RWPE2 (cell line): ENCODE measurements at regions not wholly inside any gene's neighbourhood (a gene's known extent, or its start where the extent isn't known, plus 50 kb on each side); places are given as distances from the start of the nearest gene placed in this dataset.

ENCODE experiments used
- ATAC-seq: fragments of 200-7000 bp; cut with Tn5 transposase; 3 replicates; pipeline ENCODE4 v1.9.1; 2021; ENCODE audit warnings: low read depth
- DNase-seq: peaks from one replicate; pipeline ENCODE4 v3.0.0-alpha.2; 2020; ENCODE audit warnings: low spot score
- H3K27ac ChIP-seq: fragments of 450-650 bp; 2 replicates; pipeline ENCODE4 v1.5.1; 2017; ENCODE audit warnings: mild to moderate bottlenecking; ENCODE audit not compliant: poor library complexity, severe bottlenecking
- H3K27me3 ChIP-seq: fragments of 250-450 bp; sonication (Bioruptor Pico); 2 replicates; pipeline ENCODE4 v1.5.1; 2021; ENCODE audit warnings: mild to moderate bottlenecking, moderate library complexity; ENCODE audit not compliant: insufficient read depth, poor library complexity, severe bottlenecking
- H3K36me3 ChIP-seq: fragments of 250-450 bp; sonication (Bioruptor Pico); 2 replicates; pipeline ENCODE4 v1.5.1; 2020; ENCODE audit warnings: low read depth, mild to moderate bottlenecking, moderate library complexity
- H3K4me1 ChIP-seq: fragments of 250-450 bp; sonication (Bioruptor Pico); 2 replicates; pipeline ENCODE4 v1.5.1; 2021; ENCODE audit warnings: mild to moderate bottlenecking, moderate library complexity; ENCODE audit not compliant: insufficient read depth, poor library complexity, severe bottlenecking
- H3K4me3 ChIP-seq: fragments of 250-450 bp; sonication (Bioruptor Pico); 2 replicates; pipeline ENCODE4 v1.5.1; 2021; ENCODE audit warnings: mild to moderate bottlenecking, moderate library complexity; ENCODE audit not compliant: severe bottlenecking
- H3K9me3 ChIP-seq: fragments of 250-450 bp; sonication (Bioruptor Pico); 2 replicates; pipeline ENCODE4 v1.5.1; 2021; ENCODE audit warnings: mild to moderate bottlenecking, moderate library complexity; ENCODE audit not compliant: severe bottlenecking
- TF ChIP-seq, protein P1 (sequence below): fragments of 450-650 bp; IDR thresholded peaks from one replicate; pipeline ENCODE4 v1.5.1; 2017; ENCODE audit warnings: mild to moderate bottlenecking, moderate library complexity; ENCODE audit not compliant: poor library complexity, severe bottlenecking

DNA sequence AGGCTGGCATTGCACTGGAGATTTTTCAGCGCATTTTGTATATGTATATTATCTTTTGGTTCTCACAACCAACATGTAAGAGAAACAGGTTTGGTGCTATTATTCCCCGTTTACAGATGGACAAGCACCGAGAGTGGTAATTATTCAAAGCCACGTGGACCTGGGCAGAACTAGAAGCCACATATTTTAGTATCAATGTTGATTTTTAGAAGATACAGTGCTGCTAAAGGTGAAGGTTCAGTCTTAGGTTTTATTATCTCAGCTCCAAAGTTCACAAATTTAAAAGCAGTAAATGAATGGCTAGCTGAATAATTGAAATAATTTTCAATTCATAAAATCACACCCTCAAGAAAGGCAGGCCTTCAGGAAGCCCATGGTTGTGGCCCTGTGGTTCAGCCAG is 400.6 kb upstream of the ID2 start:
- TF ChIP-seq, protein P1, sequence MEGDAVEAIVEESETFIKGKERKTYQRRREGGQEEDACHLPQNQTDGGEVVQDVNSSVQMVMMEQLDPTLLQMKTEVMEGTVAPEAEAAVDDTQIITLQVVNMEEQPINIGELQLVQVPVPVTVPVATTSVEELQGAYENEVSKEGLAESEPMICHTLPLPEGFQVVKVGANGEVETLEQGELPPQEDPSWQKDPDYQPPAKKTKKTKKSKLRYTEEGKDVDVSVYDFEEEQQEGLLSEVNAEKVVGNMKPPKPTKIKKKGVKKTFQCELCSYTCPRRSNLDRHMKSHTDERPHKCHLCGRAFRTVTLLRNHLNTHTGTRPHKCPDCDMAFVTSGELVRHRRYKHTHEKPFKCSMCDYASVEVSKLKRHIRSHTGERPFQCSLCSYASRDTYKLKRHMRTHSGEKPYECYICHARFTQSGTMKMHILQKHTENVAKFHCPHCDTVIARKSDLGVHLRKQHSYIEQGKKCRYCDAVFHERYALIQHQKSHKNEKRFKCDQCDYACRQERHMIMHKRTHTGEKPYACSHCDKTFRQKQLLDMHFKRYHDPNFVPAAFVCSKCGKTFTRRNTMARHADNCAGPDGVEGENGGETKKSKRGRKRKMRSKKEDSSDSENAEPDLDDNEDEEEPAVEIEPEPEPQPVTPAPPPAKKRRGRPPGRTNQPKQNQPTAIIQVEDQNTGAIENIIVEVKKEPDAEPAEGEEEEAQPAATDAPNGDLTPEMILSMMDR = no peak
- ATAC-seq (no peak), DNase-seq (no peak)
- Histone ChIP-seq H3K4me3 (no peak overlapping the region), H3K36me3 (no peaks in the 10 kb centered on the region), H3K4me1 (no peaks in the 10 kb centered on the region), H3K27me3 (no peaks in the 10 kb centered on the region), H3K27ac (no peak overlapping the region), H3K9me3 (no peaks in the 10 kb centered on the region)

DNA sequence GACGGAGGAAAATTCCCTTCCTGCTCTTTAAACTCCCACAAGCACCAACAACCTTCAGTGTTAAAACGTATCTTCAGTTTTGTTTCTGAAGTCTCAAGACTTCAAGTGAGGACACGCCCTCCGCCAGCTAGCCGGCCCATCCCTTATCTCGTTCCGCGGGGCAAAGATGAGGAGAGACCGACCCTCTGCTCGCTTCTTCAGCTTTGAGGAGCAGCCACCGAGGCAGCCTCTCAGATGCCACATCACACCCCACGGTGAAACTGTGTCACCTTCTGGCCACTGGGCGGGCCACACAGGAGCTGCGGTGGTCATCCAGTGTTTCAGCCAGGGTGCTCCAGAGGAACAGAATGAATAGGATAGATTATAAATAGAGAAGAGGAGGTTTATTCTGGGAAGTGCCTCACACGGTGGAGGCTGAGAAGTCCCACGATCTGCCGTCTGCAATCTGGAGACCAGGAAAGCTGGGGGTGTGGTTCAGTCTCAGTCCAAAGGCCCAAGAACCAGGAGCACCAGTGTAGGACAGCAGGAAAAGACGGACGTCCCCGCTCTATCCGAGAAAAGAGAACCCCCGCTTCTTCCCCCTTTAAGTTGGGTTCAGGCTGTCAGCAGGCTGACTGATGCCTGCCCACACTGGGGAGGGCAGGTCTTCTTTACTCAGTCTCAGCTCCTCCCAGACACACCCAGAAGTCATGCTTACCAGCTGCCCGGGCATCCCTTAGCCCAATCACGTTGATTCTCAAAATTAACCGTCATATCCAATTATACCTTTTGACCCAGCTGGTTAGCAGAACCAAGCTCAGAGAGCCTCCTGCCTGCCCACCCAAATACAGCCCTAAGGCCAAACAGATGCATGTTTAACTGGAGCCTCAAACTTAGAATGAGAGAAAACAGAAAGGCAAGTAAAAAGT is 399.7 kb upstream of the ID2 start:
- Histone ChIP-seq H3K27me3 (no peaks in the 10 kb centered on the region), H3K27ac (no peak overlapping the region), H3K36me3 (no peaks in the 10 kb centered on the region), H3K9me3 (no peaks in the 10 kb centered on the region), H3K4me3 (no peak overlapping the region), H3K4me1 (no peaks in the 10 kb centered on the region)
- DNase-seq (no peak), ATAC-seq (no peak)
- TF ChIP-seq, protein P1 = no peak

DNA sequence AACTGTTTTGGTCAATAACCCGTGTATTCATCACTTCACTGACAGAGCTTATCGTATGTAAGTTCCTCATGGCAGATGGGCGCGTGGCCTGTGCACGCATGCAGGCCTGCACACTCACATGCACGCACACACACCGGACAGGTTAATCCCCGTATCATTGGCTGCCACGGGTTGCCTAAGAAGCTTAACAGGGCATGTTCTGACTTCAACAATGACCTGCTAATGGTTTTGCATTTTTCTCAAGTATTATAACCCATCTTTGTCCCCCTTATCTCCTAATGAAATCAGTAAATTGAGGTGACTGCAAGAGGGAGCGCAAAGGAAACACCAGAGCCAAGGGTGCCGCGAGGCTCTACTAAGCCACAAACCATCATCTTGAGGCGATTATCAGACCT is 399.0 kb upstream of the ID2 start:
- no peak for ATAC-seq
- H3K36me3 ChIP-seq = no peaks in the 10 kb centered on the region
- H3K9me3 ChIP-seq = no peaks in the 10 kb centered on the region
- H3K4me3 ChIP-seq = no peak overlapping the region
- H3K4me1 ChIP-seq = no peaks in the 10 kb centered on the region
- no peaks in the 10 kb centered on the region for H3K27me3 ChIP-seq
- TF ChIP-seq, protein P1 = no peak
- no peak overlapping the region for H3K27ac ChIP-seq
- no peak for DNase-seq

DNA sequence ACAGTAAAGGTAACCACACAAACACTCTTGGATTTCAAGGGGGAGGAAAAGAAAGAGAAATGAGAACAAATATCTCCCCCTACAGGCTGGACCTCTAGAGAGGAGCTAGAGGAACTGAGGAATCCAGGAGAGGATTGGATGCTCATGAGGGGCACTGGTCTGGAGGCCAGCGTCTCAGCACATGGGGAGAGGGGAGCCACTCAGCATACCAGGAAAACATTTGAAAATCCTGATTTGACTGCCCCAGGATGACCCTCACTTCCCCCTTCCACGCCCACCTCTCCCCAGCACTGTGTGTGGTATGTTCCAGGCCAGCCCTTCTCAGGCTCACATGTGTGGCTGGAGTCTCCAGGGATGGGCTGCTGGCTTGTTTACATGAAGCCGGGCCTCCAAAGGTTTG is 396.8 kb upstream of the ID2 start:
- Histone ChIP-seq H3K4me1 (no peaks in the 10 kb centered on the region), H3K27ac (no peak overlapping the region), H3K27me3 (no peaks in the 10 kb centered on the region), H3K4me3 (no peak overlapping the region), H3K36me3 (no peaks in the 10 kb centered on the region), H3K9me3 (no peaks in the 10 kb centered on the region)
- TF ChIP-seq, protein P1 = no peak
- DNase-seq = no peak
- no peak for ATAC-seq

DNA sequence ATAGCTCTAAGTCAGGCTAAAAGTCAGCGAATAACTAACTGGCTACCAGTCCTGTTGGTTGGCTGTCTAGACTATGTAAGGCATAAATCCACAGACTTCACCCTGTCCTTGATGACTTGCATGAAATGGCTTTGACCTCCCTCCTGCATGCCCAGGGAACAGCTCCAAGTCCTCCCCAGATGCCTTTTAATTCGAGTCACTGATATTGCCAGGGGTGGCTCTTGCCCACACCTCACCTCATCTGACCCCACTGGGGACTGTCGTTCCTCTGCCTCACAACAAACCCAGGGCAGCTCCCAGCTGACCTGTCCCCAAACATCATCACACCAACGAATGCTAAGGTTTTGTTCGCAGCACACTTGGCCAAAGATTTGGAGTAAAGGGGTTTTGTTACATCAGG is 396.0 kb upstream of the ID2 start:
- no peaks in the 10 kb centered on the region for H3K27me3 ChIP-seq

More for the DNA sequence above, 396.0 kb upstream of the ID2 start:
- H3K36me3 ChIP-seq = no peaks in the 10 kb centered on the region
- H3K27ac ChIP-seq = no peak overlapping the region
- H3K4me3 ChIP-seq = no peak overlapping the region
- ATAC-seq (no peak), DNase-seq (no peak)
- H3K4me1 ChIP-seq = no peaks in the 10 kb centered on the region
- TF ChIP-seq, protein P1 = no peak
- H3K9me3 ChIP-seq = no peaks in the 10 kb centered on the region
